WERI-Rb-1 (cell line): ENCODE measurements at regions not wholly inside any gene's neighbourhood (a gene's known extent, or its start where the extent isn't known, plus 50 kb on each side); places are given as distances from the start of the nearest gene placed in this dataset.

Source experiments
- DNase-seq: peaks from one replicate; pipeline ENCODE4 v3.0.0-alpha.2; 2020
- H3K27ac ChIP-seq: fragments of 250-450 bp; sonication (Bioruptor Pico); 2 replicates; pipeline ENCODE4 v1.5.1; 2020; ENCODE audit warnings: mild to moderate bottlenecking, moderate library complexity
- H3K27me3 ChIP-seq: fragments of 250-450 bp; sonication (Bioruptor Pico); 2 replicates; pipeline ENCODE4 v1.5.1; 2021; ENCODE audit warnings: mild to moderate bottlenecking, low read depth, moderate library complexity; ENCODE audit not compliant: insufficient read depth, severe bottlenecking
- H3K36me3 ChIP-seq: fragments of 250-450 bp; sonication (Bioruptor Pico); 2 replicates; pipeline ENCODE4 v1.5.1; 2020; ENCODE audit warnings: mild to moderate bottlenecking, moderate library complexity
- H3K4me3 ChIP-seq: 2 replicates; pipeline ENCODE4 v1.5.1; 2011; ENCODE audit warnings: low read depth, mild to moderate bottlenecking, control low read depth, low read length
- H3K9me3 ChIP-seq: fragments of 250-450 bp; sonication (Bioruptor Pico); 2 replicates; pipeline ENCODE4 v1.5.1; 2021; ENCODE audit warnings: mild to moderate bottlenecking, moderate library complexity; ENCODE audit not compliant: severe bottlenecking
- CTCF ChIP-seq: IDR thresholded peaks from 2 replicates; pipeline ENCODE4 v1.5.1; 2011; ENCODE audit warnings: low read depth, mild to moderate bottlenecking, control low read depth, inconsistent platforms, low read length

- Histone ChIP-seq H3K4me3 (no peak overlapping the region), H3K27ac (no peak overlapping the region), H3K27me3 (peaks cover 3% of the 10 kb centered on the region), H3K36me3 (no peaks in the 10 kb centered on the region), H3K9me3 (no peaks in the 10 kb centered on the region)
- TF ChIP-seq CTCF = no peak
- no peak for DNase-seq
These were observed 152.3 kb downstream of the SMAD6 start for GRCh38 chr15:66854012-66854965.

- no peak for TF ChIP-seq CTCF
- H3K36me3 ChIP-seq = no peaks in the 10 kb centered on the region
- H3K27me3 ChIP-seq = peaks cover 3% of the 10 kb centered on the region
- no peak overlapping the region for H3K27ac ChIP-seq
- no peak overlapping the region for H3K4me3 ChIP-seq
- no peaks in the 10 kb centered on the region for H3K9me3 ChIP-seq
- no peak for DNase-seq
These were observed 153.0 kb downstream of the SMAD6 start for GRCh38 chr15:66855041-66855440.

- no peak for DNase-seq
- H3K4me3 ChIP-seq = no peak overlapping the region
- H3K27me3 ChIP-seq = no peaks in the 10 kb centered on the region
- no peaks in the 10 kb centered on the region for H3K36me3 ChIP-seq
- TF ChIP-seq CTCF = no peak
- H3K9me3 ChIP-seq = no peaks in the 10 kb centered on the region
- no peak overlapping the region for H3K27ac ChIP-seq
These were observed 155.7 kb downstream of the SMAD6 start for GRCh38 chr15:66857694-66858093.

GRCh38 chr15:66858423-66859207 is 156.6 kb downstream of the SMAD6 start:
- no peak for TF ChIP-seq CTCF
- Histone ChIP-seq H3K36me3 (no peaks in the 10 kb centered on the region), H3K27me3 (no peaks in the 10 kb centered on the region), H3K9me3 (no peaks in the 10 kb centered on the region), H3K27ac (no peak overlapping the region), H3K4me3 (no peak overlapping the region)
- no peak for DNase-seq

- no peaks in the 10 kb centered on the region for H3K36me3 ChIP-seq
- TF ChIP-seq CTCF = no peak
- H3K4me3 ChIP-seq = no peak overlapping the region
- no peak overlapping the region for H3K27ac ChIP-seq
- no peaks in the 10 kb centered on the region for H3K27me3 ChIP-seq
- no peak for DNase-seq
- H3K9me3 ChIP-seq = no peaks in the 10 kb centered on the region
These were observed 157.7 kb downstream of the SMAD6 start for GRCh38 chr15:66859688-66860253.
